HEK293 (cell line): ENCODE measurements at regions not wholly inside any gene's neighbourhood (a gene's known extent, or its start where the extent isn't known, plus 50 kb on each side); places are given as distances from the start of the nearest gene placed in this dataset.

ENCODE experiments used
- YY1 ChIP-seq: fragments of 450-650 bp; formaldehyde crosslinking; IDR thresholded peaks from 2 replicates; pipeline ENCODE4 v1.5.1; 2018; ENCODE audit warnings: missing biosample characterization, missing genetic modification characterization
- ZBTB1 ChIP-seq: fragments of 450-650 bp; formaldehyde crosslinking; IDR thresholded peaks from 2 replicates; pipeline ENCODE4 v1.5.1; 2016; ENCODE audit warnings: missing biosample characterization, missing genetic modification characterization
- ZNF48 ChIP-seq: fragments of 450-650 bp; formaldehyde crosslinking; IDR thresholded peaks from 2 replicates; pipeline ENCODE4 v1.5.1; 2016; ENCODE audit warnings: missing biosample characterization, missing genetic modification characterization
- ZNF513 ChIP-seq: fragments of 450-650 bp; IDR thresholded peaks from 2 replicates; pipeline ENCODE4 v1.5.1; 2018; ENCODE audit warnings: missing biosample characterization, missing genetic modification characterization

- no peak for TF ChIP-seq ZNF48 (tag by site-specific recombination)
- no peak for TF ChIP-seq ZNF513 (tag by site-specific recombination)
- TF ChIP-seq ZBTB1 (tag by site-specific recombination) = no peak
- no peak for TF ChIP-seq YY1
- TF ChIP-seq, all 188 proteins: peak for 0
Measured at GRCh38 chr4:144595681-144596080, 50.3 kb upstream of the HHIP start (continued).
